HG03066 (cell line): ENCODE measurements at regions not wholly inside any gene's neighbourhood (a gene's known extent, or its start where the extent isn't known, plus 50 kb on each side); places are given as distances from the start of the nearest gene placed in this dataset.

ENCODE experiments used
- ATAC-seq: cut with Tn5 transposase; IDR thresholded peaks from one replicate; pipeline ENCODE4 v1.9.1; 2021; ENCODE audit warnings: low read depth; ENCODE audit not compliant: unreplicated experiment

DNA sequence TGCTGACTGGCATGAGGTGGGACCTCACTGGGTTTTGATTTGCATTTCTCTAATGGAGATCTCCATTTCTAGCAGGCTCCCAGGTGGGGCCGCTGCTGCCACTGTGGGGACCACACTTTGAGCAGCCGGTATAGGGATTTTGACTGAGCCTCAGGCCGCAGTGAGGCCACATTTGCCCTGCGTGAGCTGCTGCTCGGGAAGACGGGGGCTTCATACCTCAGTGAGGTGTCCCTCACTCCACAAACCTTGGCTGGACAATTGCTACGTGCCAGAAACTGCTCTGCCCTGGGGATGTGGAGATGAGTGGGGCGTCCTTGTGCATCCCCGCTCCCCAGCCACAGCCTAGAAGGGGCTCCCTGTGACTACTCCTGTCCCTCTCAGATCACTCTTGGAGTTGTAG lies 134.3 kb downstream of the ANKRD60 start:
- ATAC-seq = no peak

DNA sequence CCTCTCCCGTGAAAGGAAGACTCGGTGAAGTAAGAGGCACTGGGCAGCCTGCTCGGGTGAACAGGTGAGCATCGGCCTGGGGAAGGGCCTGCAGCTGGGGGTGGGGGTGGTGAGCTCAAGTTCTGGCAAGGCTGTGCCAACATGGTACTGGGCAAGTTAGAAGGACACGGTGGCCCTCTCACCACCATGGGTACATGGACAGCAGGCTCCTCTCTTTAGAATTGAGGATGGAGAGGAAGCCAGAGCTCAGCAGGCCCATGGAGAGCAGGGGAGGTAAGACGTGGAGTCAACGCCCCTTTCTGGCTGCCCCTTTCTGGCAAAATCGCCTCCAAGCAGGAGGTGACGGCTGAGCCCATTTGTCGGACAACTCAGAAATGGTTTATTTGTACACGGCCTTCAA lies 135.6 kb downstream of the ANKRD60 start:
- ATAC-seq = no peak

DNA sequence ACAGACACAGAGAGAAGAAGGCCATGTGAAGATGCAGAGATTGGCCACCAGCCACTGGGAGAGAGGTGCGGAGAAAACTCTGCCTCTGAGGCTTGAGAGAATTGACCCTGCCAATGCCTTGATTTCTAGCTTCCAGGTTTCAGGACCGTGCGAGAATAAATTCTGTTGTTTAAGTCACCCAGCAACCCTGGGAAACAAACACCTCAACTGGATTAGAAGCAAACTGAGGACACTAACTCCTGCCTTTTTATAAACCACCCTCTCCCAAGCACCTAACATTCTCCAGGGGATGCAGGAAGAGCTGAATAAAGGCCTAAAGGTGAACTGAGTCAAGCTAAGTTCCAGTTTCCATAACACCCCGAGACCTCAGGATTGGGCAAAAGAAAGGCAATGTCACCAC lies 136.1 kb downstream of the ANKRD60 start:
- no peak for ATAC-seq

DNA sequence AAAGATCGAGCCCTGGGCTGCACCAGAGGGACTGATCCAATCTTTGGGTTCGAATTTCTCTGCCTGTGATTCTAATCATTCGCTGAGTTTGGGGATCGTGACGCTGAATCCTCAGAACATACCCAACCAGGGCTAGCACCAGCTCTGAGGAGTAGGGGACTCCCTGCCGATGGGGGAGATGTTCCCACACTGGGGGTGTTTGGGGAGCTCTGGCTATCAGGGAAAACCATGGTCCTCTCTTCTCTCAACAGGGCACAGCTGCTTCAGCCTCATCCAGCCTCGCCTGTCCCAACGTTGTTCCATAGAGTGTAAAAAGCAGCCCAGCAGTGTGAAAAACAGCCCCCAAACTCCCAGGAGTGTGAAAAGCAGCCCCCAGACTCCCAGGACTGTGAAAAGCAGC lies 136.6 kb downstream of the ANKRD60 start:
- no peak for ATAC-seq

DNA sequence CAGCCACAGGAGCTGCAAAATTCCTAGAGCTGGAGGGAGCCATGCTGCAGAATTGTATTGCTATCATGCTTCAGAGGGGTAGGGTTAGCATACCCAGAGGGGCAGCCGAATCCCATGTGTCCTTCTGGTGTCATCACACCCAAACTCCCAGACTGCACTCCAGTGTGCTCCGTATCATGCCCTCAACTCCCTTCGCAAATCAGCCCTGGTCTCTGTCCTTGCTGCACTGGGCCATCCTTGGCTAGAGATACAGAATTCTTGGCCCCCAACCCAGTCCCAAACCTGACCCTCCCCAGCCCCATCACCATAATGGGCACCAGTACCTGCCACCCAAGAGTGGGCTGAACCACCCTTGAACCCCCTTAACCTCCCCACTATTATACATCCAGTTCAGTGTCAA lies 138.3 kb downstream of the ANKRD60 start:
- no peak for ATAC-seq

DNA sequence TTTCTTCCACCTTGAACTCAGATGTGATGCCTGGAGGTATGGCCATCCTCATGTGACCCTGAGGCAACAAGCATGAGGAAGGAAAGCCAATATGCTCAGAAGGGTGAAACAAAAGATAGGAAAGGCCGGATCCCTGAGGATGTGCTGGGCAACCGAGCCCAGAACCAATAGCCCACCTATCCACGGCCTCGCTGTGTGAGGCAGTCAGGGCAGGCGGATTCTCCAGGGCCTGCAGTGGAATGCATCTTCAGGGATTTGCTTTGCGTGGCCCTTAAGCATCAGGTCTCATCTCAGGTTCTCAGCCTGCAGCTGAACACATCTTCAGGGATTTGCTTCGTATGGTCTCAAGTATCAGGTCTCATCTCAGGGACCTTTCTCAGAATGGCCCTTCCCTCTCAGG lies 139.8 kb downstream of the ANKRD60 start:
- no peak for ATAC-seq

DNA sequence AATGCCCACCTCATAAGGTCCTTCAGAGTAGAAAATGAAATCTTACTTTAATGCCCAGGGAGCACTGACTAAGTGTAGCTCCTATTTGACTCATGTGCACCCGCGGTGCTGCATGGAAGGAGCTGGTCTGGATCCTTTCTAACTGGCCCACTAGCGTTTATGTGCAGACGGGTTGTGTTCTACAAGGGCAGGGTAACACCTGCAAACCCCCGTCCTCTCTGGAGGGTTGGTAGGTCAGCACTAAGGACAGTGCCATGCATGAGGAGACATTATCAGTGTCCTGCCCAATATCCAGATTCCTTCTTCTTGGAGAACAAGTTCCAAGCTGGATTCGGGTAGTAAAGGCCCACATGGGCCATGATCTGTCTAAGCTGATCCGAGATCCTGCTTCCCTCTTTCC lies 140.3 kb downstream of the ANKRD60 start:
- ATAC-seq = no peak

DNA sequence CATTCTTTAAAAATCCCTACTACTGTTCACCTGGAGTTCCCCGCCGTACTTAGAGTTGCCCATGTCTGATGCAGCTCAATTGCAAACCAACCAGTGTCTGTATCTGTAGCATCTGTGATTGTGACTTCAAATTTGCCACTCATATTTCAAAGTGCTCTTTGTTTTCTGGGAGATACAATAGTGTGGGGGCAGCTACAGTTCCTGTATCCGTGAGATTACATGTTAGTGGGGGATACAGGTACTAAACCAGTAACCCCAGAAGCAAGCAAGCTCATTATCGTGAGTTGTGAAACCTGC lies 140.9 kb downstream of the ANKRD60 start:
- no peak for ATAC-seq

DNA sequence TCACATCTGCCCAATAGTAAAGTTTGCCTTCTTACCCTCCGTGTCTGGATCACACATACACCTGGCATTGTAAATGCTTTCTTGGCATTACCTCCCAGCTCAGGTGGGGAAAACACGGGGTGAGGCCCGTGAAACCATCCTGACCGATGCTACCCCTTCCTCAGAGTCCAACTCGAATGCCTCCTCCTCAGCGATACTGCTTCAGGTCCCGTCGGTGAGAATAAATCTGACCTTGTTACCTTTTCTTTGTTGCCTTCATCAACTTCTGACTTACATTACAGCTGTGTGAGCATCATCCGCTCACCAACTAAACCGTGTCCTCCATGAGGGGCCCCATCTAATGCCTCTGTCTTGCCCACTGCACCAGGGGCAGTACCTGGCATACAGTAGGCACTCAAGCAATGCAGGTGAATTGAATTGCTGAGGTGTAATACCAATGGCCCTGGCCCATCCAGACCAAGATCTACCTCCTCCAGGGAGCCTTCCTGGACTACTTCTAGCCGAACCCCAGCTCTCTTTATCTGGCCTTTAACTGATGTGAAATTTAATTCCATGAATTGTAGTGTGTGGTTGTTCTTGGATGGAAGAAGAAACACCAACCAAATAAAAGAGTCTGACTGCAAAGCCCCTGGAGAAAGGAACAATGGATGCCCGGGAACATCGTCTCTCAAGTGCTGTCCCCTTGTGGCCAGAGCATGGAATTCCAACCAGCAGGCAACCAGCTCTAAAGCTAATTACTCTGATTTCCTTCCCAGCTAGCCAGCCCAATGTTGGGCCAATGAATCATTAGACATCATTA lies 141.5 kb downstream of the ANKRD60 start:
- ATAC-seq = no peak

DNA sequence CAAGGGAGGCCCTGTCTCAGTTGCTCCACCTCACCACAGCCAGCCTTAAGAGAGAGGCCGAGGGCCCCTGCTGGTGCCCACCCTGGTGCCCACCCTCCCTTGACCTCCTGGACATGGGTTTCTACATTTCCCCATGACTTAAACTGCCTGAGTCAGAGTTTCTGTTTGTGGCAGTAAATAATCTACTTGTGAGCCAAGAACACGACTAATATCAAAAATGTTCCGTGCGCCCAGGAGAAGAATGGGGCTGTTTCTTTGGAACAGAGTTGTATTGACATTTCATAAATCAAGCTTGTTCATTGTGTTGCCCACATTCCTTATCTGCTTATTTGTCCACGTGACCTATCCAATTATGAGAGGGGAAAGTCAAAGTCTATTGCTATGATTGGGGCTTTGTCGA lies 143.5 kb downstream of the ANKRD60 start:
- ATAC-seq = no peak

DNA sequence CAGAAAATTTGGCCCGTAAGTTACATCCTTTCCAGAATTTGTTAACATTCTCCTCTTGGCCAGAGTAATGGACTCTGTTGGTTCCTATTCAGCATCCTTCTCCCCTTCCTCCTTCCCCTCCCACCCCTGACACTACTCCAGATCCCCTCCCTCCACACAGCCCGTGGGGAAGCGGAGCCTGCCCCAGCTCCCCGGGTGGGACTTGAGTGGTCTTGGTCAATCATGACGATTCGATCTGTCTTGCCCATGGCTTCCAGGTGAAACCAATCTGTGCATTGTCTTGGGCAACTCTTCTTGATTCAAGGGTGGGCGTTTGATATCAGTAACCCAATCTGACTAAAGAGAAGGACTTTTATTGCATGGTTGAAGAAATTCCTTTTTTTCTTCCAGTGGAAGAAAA lies 143.9 kb downstream of the ANKRD60 start:
- no peak for ATAC-seq

DNA sequence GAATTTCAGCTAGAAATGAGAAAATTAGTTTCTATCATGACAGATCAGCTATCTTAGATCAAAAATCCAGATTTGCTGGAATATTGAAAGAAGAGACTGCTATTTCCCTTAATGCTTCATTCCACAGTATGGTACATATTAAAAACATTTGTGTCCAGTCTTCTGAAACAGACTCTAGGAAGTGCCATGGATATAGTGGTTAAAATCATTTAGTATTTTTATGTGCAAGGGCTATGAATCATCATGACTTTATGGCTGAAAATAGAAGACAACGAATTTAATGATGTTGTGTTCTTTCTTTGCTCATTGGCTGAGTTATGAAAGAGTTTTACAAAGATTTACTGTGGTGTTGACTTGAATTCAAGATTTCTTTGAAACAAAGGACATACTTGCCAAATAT lies 146.6 kb downstream of the ANKRD60 start:
- ATAC-seq = no peak

DNA sequence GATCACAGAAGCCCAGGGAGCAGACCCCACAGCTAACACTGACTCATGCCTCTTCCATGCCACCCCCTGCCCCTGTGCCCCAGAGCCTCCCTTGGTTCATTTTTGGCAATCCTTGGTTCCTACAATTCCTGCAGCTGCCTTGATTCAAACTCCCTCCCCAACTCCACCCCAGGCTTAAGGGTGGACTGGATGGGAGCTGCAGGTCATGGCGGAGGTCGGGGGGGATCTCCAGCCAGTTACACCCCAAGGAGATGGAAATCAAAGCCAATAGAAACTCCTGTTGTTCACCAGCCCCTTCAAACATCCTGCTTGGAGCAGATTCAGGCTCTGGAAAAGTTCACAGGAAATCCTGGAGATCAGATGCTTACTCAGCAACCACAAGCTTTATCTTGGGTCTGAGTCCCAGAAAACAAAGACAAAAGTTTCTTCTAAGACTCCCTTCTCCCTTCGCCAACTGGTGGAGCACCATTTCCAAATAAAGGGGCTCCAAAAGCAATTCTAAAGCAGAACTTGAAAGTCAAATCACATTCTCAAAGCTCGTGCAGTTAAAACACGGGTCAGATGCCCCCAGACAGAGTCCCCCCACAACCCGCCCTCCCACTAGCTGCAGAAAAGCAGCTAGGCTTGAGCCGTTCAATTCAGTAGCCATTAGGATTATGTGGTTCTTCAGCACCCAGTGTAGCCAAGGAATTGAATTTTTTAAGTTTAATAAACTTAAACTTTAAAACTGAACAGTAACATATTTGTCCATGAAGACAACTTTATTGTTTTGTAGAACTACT lies 149.5 kb downstream of the ANKRD60 start:
- ATAC-seq = no peak

DNA sequence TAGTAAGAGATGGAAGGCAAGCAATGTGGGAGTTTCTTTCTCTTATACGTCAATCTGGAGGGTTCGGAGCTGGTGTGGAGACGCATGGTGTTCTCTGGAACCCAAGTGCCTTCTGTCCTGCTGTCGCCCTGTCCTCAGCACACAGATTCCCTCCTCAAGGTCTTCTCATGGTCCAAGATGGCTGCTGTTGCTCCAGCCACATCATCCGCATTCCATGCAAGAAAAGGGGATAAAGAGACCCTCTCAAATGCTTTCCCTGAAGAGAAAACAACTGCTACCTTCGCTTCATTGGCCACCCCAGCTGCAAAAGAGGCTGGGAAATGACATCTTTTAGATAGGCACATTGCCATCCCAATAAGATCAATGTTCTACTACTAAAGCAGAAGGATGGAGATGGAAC lies 151.2 kb downstream of the ANKRD60 start:
- no peak for ATAC-seq

DNA sequence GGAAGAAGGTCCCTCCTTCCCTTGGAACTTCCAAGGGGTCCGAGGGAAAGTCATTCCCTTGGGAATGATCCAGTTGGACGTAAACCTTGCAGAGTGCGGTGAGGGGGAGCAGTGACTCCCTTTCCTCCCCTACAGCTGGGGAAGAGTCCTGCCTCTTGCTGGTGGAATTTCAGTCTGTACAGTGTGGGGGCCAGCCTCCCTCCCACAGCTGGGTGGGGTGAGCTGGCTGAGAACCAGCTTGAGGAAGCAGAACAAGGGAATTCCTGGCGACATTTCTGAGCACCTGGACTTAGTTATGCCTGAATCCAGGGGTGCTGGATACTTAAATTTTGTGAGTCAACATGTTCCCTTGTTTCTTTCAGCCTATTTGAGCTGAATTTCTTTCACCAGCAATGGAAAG lies 152.0 kb downstream of the ANKRD60 start:
- ATAC-seq = no peak

DNA sequence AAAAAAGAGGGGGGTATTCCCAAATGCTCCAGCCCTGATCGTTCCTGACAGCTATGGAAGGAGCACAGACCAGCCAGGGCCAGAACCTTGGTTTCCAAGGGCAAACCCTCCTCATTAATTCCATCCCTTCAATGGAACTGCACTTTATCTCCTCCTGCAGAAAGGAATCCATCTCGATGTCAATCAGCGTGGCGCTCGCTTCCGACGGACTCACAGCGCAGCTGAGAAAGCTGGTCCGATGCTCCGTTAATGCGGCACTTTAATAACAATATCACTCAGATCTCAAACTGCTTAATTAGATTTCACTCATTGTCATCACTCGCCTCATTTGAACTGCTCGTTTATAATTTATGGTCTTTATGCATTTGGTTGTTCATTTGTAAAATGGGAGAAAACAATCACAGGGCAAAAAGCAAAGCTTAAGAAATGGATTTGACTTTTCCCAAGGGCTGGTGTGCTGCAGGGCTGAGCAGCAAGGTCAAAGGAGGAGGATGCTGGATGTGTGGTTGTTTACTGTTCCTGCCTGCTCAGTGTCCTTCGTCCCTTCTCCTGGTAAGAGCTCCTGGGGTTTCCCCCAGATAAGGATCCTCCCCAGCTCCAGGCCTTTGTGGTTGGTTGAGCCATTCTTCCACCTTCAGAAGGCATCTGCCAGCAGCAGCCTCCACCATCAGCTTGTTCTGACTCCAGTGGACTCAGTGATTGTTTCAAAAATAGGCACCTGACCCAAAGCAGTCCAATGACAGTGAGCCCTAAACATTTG lies 152.7 kb downstream of the ANKRD60 start:
- ATAC-seq = no peak

DNA sequence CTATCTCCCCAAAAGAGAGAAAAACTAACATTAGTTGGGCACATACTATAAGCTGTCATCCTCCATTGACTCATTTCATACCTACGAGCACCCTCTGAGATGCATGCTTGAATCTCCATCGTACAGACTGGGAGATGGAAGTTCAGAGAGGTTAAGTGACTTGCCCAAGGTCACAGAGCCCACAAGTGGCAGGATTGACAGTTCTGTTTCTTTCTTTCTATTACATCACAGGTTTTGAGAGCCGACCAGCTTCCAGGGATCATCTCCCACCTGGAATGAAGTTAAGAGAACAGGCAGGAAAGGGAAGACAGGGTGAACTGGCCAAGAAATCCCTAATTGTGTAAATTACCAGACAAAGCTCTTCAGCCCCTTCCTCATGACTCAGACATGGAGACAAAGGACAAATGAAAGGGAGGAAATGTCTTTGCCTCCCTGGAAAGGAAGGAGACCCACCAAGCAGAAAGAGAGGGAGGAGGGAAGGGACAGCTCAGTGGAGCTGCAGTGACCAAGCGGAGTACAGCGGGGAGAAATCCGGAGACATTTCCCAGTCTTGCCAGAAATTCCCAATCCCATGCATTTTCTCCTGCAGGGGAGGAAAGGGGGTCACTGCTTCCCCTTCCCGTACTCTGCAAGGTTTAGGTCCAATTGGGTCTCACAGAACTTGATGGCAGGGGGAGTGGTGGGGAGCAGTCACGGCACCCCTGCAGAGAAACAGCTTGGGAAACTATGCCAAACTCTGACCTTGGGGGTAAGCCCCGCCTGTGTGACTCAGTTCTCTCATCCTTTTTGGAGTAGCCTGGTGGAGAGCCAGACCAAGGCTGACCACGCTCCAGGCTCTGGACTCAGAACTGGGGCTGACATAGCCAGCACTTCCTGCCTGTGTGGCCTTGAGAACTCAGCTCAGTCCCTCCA lies 154.3 kb downstream of the ANKRD60 start:
- ATAC-seq = no peak

DNA sequence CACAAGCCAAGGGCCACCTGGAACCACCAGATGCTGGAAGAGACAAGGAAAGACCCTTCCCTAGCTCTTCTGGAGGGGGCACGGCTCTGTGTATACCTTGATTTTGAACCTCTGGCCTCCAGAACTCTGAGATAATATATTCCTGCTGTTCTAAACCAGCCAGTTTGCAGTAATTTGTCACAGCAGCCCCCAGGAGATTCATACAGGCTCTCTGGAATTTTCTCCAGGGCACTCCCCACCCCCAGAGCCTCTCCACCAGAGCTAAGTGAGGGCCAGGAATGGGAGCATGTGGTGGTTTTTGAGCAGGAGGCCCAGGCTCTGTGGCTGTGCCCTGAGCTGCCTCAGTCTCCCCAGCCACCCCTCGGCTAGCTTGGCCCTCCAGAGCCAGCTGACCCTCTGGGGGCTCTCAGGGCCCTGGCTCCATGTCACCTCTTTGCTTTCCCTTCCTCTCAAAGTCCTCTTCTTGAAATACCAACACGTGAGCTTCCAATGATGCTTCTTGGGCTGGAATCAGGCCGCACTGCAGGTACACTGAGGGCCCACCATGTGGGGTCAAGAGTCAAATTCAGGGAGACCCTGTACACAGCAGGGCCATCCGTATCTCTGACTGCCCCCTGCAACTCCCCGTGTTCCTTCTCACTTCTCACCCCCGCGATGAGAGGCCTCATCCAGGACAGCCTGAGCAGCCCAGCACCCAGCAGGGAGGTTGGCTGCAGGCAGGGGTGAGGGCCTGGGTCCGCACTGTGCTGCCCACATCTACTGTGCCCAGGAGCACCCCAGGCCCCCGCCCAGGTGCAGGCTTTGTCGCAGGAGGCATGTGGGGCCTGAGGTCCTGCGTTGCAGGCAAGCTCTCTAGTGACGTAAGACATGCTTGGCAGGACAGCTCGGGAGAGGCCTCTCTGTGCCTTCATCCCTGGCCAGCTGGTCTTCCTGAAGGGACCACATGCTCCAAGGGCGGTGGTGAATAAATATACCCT lies 155.5 kb downstream of the ANKRD60 start:
- ATAC-seq = no peak

DNA sequence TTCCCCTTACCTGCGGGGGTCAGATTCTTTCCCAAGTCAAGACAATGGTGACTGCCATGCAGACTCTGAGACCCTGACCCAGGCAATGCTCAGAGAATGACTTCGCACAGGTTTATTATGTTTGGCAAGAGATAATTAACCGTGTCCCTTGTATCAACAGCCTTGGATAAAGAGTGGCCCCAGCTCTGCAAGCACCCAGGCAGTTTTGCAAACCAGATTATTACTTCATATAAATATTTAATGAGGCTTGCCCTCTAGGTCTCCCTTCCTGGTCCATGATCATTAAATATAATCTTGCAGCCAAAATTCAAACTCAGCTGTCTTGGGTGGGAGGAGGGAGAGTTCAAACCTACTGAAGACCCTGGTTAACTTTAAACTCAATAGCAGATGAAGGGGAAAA lies 156.5 kb downstream of the ANKRD60 start:
- ATAC-seq = no peak
